WTC11 (cell line): ENCODE measurements at regions not wholly inside any gene's neighbourhood (a gene's known extent, or its start where the extent isn't known, plus 50 kb on each side); places are given as distances from the start of the nearest gene placed in this dataset.
A peak's percentile ranks its signal among the peaks of the same experiment; 100 is the strongest.

Experiments
- ATAC-seq: fragments of 200-7000 bp; cut with Tn5 transposase; 2 replicates; pipeline ENCODE4 v1.10.0; 2021; ENCODE audit warnings: mild to moderate bottlenecking, moderate library complexity
- CTCF ChIA-PET: fragments of 300-600 bp; sonication (Branson Sonifier 250); formaldehyde crosslinking; loops from one replicate; lab custom pipeline; 2021; ENCODE audit warnings: antibody characterized with exemption; lab: Charles Lee
- POLR2A ChIA-PET: fragments of 350-600 bp; sonication (Branson Sonifier 250); formaldehyde crosslinking; loops from one replicate; lab custom pipeline; 2021; ENCODE audit warnings: antibody characterized with exemption; lab: Charles Lee
- DNase-seq: peaks from one replicate; pipeline ENCODE4 v3.0.0; 2021; ENCODE audit warnings: low spot score
- H3K27ac Mint-ChIP-seq: 2 replicates; pipeline ENCODE4 v1.8.0; 2021; ENCODE audit warnings: mixed read lengths
- H3K27me3 Mint-ChIP-seq: 2 replicates; pipeline ENCODE4 v1.8.0; 2021; ENCODE audit warnings: low read depth, mild to moderate bottlenecking, moderate library complexity, mixed read lengths
- H3K36me3 Mint-ChIP-seq: 2 replicates; pipeline ENCODE4 v1.8.0; 2021; ENCODE audit warnings: mixed read lengths
- H3K4me1 Mint-ChIP-seq: 2 replicates; pipeline ENCODE4 v1.8.0; 2022; ENCODE audit warnings: mixed read lengths
- H3K4me3 Mint-ChIP-seq: 2 replicates; pipeline ENCODE4 v1.8.0; 2021; ENCODE audit warnings: mild to moderate bottlenecking, moderate library complexity, mixed read lengths
- H3K9me3 Mint-ChIP-seq: 2 replicates; pipeline ENCODE4 v1.8.0; 2021; ENCODE audit warnings: mixed read lengths
- SOX15 ChIP-seq: fragments of 250-450 bp; sonication (Bioruptor Pico); IDR thresholded peaks from 2 replicates; pipeline ENCODE4 v1.9.0; 2021; ENCODE audit warnings: mild to moderate bottlenecking
- TP53 ChIP-seq: sonication (generic); formaldehyde crosslinking; IDR thresholded peaks from 2 replicates; pipeline ENCODE4 v1.8.1; 2023; ENCODE audit warnings: mild to moderate bottlenecking, missing genetic modification reagents
- ZNF232 ChIP-seq: sonication (generic); formaldehyde crosslinking; IDR thresholded peaks from 2 replicates; pipeline ENCODE4 v1.8.0; 2022; ENCODE audit warnings: mild to moderate bottlenecking, missing genetic modification reagents
- ZSCAN18 ChIP-seq: fragments of 250-450 bp; sonication (Bioruptor Pico); IDR thresholded peaks from 2 replicates; pipeline ENCODE4 v2.1.2; 2022; ENCODE audit warnings: mild to moderate bottlenecking, moderate library complexity

DNA sequence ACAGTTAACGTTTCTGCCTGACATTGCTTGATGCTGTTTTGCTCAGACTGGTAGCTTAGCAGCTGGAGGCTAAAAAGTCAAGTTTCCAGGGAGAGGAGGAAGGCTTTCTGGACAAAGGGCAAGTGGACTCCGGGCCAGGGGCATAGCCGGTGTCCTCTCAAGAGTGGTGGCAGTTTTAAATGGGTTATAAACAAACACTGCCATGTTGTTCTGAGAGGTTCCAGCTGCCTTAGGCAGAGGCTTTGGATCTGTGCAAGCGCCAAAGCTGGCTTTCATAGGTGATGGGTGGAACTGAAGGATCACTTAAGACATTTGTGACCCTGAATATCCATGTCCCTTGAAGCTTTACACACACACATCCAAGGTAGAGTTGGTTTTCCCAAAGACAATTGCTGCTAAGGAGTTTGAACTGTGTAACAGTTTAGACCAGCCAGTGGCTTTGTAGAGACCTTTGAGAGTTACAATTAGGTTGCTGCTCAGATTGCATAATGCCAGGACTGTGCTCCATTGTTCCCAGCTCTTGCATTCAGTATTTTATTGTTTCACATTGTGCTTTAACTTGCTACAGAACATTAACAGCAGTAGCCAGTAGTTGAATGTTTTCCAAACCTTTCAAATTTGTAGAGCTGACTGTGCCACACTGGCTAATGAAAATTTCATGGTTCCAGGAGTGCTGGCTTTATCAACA, 54.1 kb upstream of the AP1S2 start:
- no peak for DNase-seq
- H3K27me3 Mint-ChIP-seq = no peaks in the 10 kb centered on the region
- no peaks in the 10 kb centered on the region for H3K36me3 Mint-ChIP-seq
- H3K9me3 Mint-ChIP-seq = no peaks in the 10 kb centered on the region
- H3K27ac Mint-ChIP-seq = peak overlapping the region; percentile 93
- H3K4me3 Mint-ChIP-seq = no peak overlapping the region
- peaks cover 36% of the 10 kb centered on the region for H3K4me1 Mint-ChIP-seq
- CTCF ChIA-PET = no interaction called here
- POLR2A ChIA-PET = no interaction called here
- TF ChIP-seq ZNF232 (no peak), TP53 (no peak), SOX15 (CRISPR knock-in tag) (no peak)
- ATAC-seq = no peak

GRCh38 chrX:15906041-15906943, 51.7 kb upstream of the AP1S2 start:
- H3K27ac Mint-ChIP-seq = peak overlapping the region; percentile 63
- H3K4me1 Mint-ChIP-seq = peaks cover 32% of the 10 kb centered on the region
- ATAC-seq = no peak
- CTCF ChIA-PET = no interaction called here
- no peak overlapping the region for H3K4me3 Mint-ChIP-seq
- peaks cover 6% of the 10 kb centered on the region for H3K9me3 Mint-ChIP-seq
- H3K27me3 Mint-ChIP-seq = 0 out of 2 replicates have a peak, but pooled peaks cover 3% of the 10 kb centered on the region
- DNase-seq = no peak
- POLR2A ChIA-PET = no interaction called here
- TF ChIP-seq ZSCAN18 (CRISPR knock-in tag) = no peak
- peaks cover 7% of the 10 kb centered on the region for H3K36me3 Mint-ChIP-seq
